SK-N-SH treated with all-trans-retinoic acid at 6 μM for 48 hours (cell line): ENCODE measurements at regions not wholly inside any gene's neighbourhood (a gene's known extent, or its start where the extent isn't known, plus 50 kb on each side); places are given as distances from the start of the nearest gene placed in this dataset.

Experiments used
- ARNTL ChIP-seq: fragments of 450-650 bp; formaldehyde crosslinking; IDR thresholded peaks from 2 replicates; pipeline ENCODE4 v1.5.0; 2020; ENCODE audit warnings: low read depth, mild to moderate bottlenecking, moderate library complexity, borderline replicate concordance
- ESRRG ChIP-seq: fragments of 250-450 bp; sonication (Bioruptor Pico); IDR thresholded peaks from 2 replicates; pipeline ENCODE4 v1.6.1; 2021; ENCODE audit warnings: mild to moderate bottlenecking
- OSR1 ChIP-seq: fragments of 250-450 bp; sonication (Bioruptor Pico); IDR thresholded peaks from 2 replicates; pipeline ENCODE4 v1.8.0; 2022; ENCODE audit warnings: moderate library complexity, mild to moderate bottlenecking, inconsistent platforms
- PATZ1 ChIP-seq: fragments of 250-450 bp; sonication (Bioruptor Pico); IDR thresholded peaks from 2 replicates; pipeline ENCODE4 v1.8.0; 2020; ENCODE audit warnings: mild to moderate bottlenecking, moderate library complexity, borderline replicate concordance
- POU6F1 ChIP-seq: fragments of 250-450 bp; sonication (Bioruptor Pico); IDR thresholded peaks from 2 replicates; pipeline ENCODE4 v1.8.0; 2021; ENCODE audit warnings: low read depth, mild to moderate bottlenecking, moderate library complexity, borderline replicate concordance
- RARB ChIP-seq: fragments of 250-450 bp; sonication (Bioruptor Pico); IDR thresholded peaks from 2 replicates; pipeline ENCODE4 v1.8.0; 2021; ENCODE audit warnings: mild to moderate bottlenecking, moderate library complexity
- ZFP30 ChIP-seq: fragments of 450-650 bp; formaldehyde crosslinking; IDR thresholded peaks from 2 replicates; pipeline ENCODE4 v1.5.0; 2022; ENCODE audit warnings: mild to moderate bottlenecking, moderate library complexity
- ZNF565 ChIP-seq: fragments of 450-650 bp; formaldehyde crosslinking; conservative IDR thresholded peaks from 2 replicates; pipeline ENCODE4 v1.5.0; 2020; ENCODE audit warnings: low read depth, mild to moderate bottlenecking, moderate library complexity
- ZNF70 ChIP-seq: fragments of 450-650 bp; formaldehyde crosslinking; IDR thresholded peaks from 2 replicates; pipeline ENCODE4 v1.5.0; 2020; ENCODE audit warnings: mild to moderate bottlenecking, moderate library complexity
- ZNF8 ChIP-seq: fragments of 450-650 bp; formaldehyde crosslinking; IDR thresholded peaks from 2 replicates; pipeline ENCODE4 v1.5.0; 2020; ENCODE audit warnings: mild to moderate bottlenecking, moderate library complexity

GRCh38 chr21:27648560-27648959 lies 681.7 kb upstream of the ADAMTS5 start:
- TF ChIP-seq ZNF8 (CRISPR knock-in tag) (no peak), OSR1 (CRISPR knock-in tag) (no peak), PATZ1 (no peak), ARNTL (CRISPR knock-in tag) (no peak), RARB (CRISPR knock-in tag) (no peak), ZFP30 (no peak), POU6F1 (no peak), ZNF70 (CRISPR knock-in tag) (no peak), ESRRG (CRISPR knock-in tag) (no peak), ZNF565 (CRISPR knock-in tag) (no peak)
